Epithelial cell of prostate (primary cell): ENCODE measurements at regions not wholly inside any gene's neighbourhood (a gene's known extent, or its start where the extent isn't known, plus 50 kb on each side); places are given as distances from the start of the nearest gene placed in this dataset.
"Not testable (repeated sequence)": the region's sequence is repeated elsewhere in the genome, so short reads cannot be mapped to it uniquely, and the experiment has no call there.

Source experiments
- DNase-seq: peaks from one replicate; pipeline ENCODE4 v3.0.0-alpha.2; 2011; ENCODE audit warnings: low read depth, low spot score
- H3K27ac ChIP-seq: fragments of 450-650 bp; 2 replicates; pipeline ENCODE4 v1.5.1; 2017; ENCODE audit warnings: mild to moderate bottlenecking

- no peak for DNase-seq
- H3K27ac ChIP-seq: no peak overlapping the region
Measured at GRCh38 chr10:83702731-83703130, 436.6 kb upstream of the GHITM start.

GRCh38 chr10:83706120-83706519 lies 433.2 kb upstream of the GHITM start:
- no peak overlapping the region for H3K27ac ChIP-seq
- no peak for DNase-seq

- DNase-seq: no peak
- no peak overlapping the region for H3K27ac ChIP-seq
Measured at GRCh38 chr10:83706952-83707582, 432.2 kb upstream of the GHITM start.

GRCh38 chr10:83713423-83713822 lies 425.9 kb upstream of the GHITM start:
- H3K27ac ChIP-seq: no peak overlapping the region
- DNase-seq: no peak

GRCh38 chr10:83723080-83723479 lies 416.2 kb upstream of the GHITM start:
- DNase-seq: no peak
- H3K27ac ChIP-seq: no peak overlapping the region

- no peak for DNase-seq
- H3K27ac ChIP-seq: no peak overlapping the region
Measured at GRCh38 chr10:83724471-83725241, 414.7 kb upstream of the GHITM start.

GRCh38 chr10:83725567-83725966 lies 413.7 kb upstream of the GHITM start:
- DNase-seq: no peak
- no peak overlapping the region for H3K27ac ChIP-seq

GRCh38 chr10:83734278-83734677 lies 405.0 kb upstream of the GHITM start:
- DNase-seq: no peak
- no peak overlapping the region for H3K27ac ChIP-seq

- no peak for DNase-seq
Measured at GRCh38 chr10:83736008-83736407, 403.3 kb upstream of the GHITM start.

GRCh38 chr10:83750604-83751003 lies 388.7 kb upstream of the GHITM start:
- H3K27ac ChIP-seq: no peak overlapping the region
- no peak for DNase-seq

More at GRCh38 chr10:83736008-83736407, 403.3 kb upstream of the GHITM start:
- H3K27ac ChIP-seq: no peak overlapping the region

GRCh38 chr10:83753490-83753889 lies 385.8 kb upstream of the GHITM start:
- H3K27ac ChIP-seq: no peak overlapping the region
- DNase-seq: no peak

- DNase-seq: no peak
Measured at GRCh38 chr10:83754857-83755256, 384.5 kb upstream of the GHITM start.

GRCh38 chr10:83760142-83760541 lies 379.2 kb upstream of the GHITM start:
- no peak for DNase-seq
- H3K27ac ChIP-seq: no peak overlapping the region

More at GRCh38 chr10:83754857-83755256, 384.5 kb upstream of the GHITM start:
- H3K27ac ChIP-seq: no peak overlapping the region

- DNase-seq: no peak
- no peak overlapping the region for H3K27ac ChIP-seq
Measured at GRCh38 chr10:83764666-83765065, 374.6 kb upstream of the GHITM start.

GRCh38 chr10:83765731-83766130 lies 373.6 kb upstream of the GHITM start:
- no peak for DNase-seq
- H3K27ac ChIP-seq: no peak overlapping the region

- H3K27ac ChIP-seq: no peak overlapping the region
- no peak for DNase-seq
Measured at GRCh38 chr10:83769281-83769820, 370.0 kb upstream of the GHITM start.

GRCh38 chr10:83786701-83787100 lies 352.6 kb upstream of the GHITM start:
- DNase-seq, H3K27ac ChIP-seq: not testable (repeated sequence)

GRCh38 chr10:83801983-83802382 lies 337.3 kb upstream of the GHITM start:
- no peak overlapping the region for H3K27ac ChIP-seq
- DNase-seq: no peak

- no peak overlapping the region for H3K27ac ChIP-seq
- DNase-seq: no peak
Measured at GRCh38 chr10:83806717-83807116, 332.6 kb upstream of the GHITM start.

- DNase-seq: no peak
- H3K27ac ChIP-seq: no peak overlapping the region
Measured at GRCh38 chr10:83809001-83809400, 330.3 kb upstream of the GHITM start.

- no peak overlapping the region for H3K27ac ChIP-seq
- DNase-seq: no peak
Measured at GRCh38 chr10:83816942-83817341, 322.4 kb upstream of the GHITM start.

GRCh38 chr10:83817797-83818196 lies 321.5 kb upstream of the GHITM start:
- H3K27ac ChIP-seq: no peak overlapping the region
- no peak for DNase-seq
